A673 (cell line): ENCODE measurements at regions not wholly inside any gene's neighbourhood (a gene's known extent, or its start where the extent isn't known, plus 50 kb on each side); places are given as distances from the start of the nearest gene placed in this dataset.

Source experiments
- CTCF ChIP-seq: fragments of 300-800, 200-600 bp; sonication (generic); conservative IDR thresholded peaks from 2 replicates; pipeline ENCODE4 v1.5.1; 2017; ENCODE audit warnings: low read depth, mild to moderate bottlenecking, antibody characterized with exemption, low read length, moderate library complexity, mixed read lengths
- EZH2 ChIP-seq: fragments of 200-600 bp; sonication (generic); IDR thresholded peaks from 2 replicates; pipeline ENCODE4 v1.6.1; 2017; ENCODE audit warnings: borderline replicate concordance, low read depth, mild to moderate bottlenecking, mixed read lengths, antibody characterized with exemption, low read length; ENCODE audit not compliant: poor library complexity, severe bottlenecking

GRCh38 chr9:124130277-124131075 lies 118.9 kb downstream of the LHX2 start:
- TF ChIP-seq CTCF (no peak), EZH2 (no peak)
